HG03575 (cell line): ENCODE measurements at regions not wholly inside any gene's neighbourhood (a gene's known extent, or its start where the extent isn't known, plus 50 kb on each side); places are given as distances from the start of the nearest gene placed in this dataset.
"Not testable (repeated sequence)": the region's sequence is repeated elsewhere in the genome, so short reads cannot be mapped to it uniquely, and the experiment has no call there.

ENCODE experiments used
- ATAC-seq: cut with Tn5 transposase; IDR thresholded peaks from one replicate; pipeline ENCODE4 v1.9.1; 2021; ENCODE audit not compliant: unreplicated experiment, insufficient number of reproducible peaks, low FRiP score; ENCODE audit errors: extremely low read depth

DNA sequence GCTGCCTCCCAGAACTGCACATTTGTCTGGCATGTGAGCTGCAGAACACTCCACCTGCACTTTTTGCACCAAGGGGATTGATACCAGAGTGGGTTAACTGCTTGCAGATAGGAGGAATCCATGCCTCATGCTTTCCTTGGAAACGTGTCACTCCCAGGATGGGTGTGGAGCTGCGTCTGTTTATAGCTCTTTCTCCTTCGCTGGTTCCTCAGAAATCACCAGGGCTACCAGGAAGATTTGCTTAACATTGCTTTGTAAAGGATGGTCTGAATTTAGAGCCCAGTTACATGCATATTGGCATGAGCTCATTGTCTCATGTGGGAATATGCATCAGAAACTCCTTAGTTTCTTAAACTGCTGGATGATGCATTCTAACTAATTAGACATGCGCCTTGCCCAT lies 234.6 kb downstream of the GADD45G start:
- no peak for ATAC-seq

GRCh38 chr9:89839952-89840351 lies 235.1 kb downstream of the GADD45G start:
- no peak for ATAC-seq

GRCh38 chr9:89841456-89841855 lies 236.6 kb downstream of the GADD45G start:
- no peak for ATAC-seq

- ATAC-seq, result no peak
Observed at GRCh38 chr9:89842267-89842768, 237.5 kb downstream of the GADD45G start.

DNA sequence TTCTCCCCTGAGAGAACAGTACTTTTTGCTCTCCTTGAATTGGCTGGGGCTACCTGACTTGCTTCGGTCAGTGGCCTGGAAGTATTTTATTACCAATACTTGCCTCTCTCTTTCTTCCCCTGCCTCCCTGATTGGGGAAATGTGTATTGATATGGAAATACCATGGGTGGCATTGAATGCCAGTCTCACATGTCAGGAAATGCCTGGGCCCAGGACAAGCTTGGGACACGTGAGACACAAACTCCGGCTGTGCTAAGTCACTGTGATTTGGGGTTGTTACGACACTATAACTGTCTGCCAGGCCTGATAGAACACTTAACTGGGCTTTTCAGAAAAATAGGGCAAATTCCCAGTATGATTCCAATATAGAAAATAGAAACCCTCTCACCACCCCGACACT lies 238.3 kb downstream of the GADD45G start:
- no peak for ATAC-seq

- no peak for ATAC-seq
Observed at GRCh38 chr9:89843591-89843990, 238.8 kb downstream of the GADD45G start.

DNA sequence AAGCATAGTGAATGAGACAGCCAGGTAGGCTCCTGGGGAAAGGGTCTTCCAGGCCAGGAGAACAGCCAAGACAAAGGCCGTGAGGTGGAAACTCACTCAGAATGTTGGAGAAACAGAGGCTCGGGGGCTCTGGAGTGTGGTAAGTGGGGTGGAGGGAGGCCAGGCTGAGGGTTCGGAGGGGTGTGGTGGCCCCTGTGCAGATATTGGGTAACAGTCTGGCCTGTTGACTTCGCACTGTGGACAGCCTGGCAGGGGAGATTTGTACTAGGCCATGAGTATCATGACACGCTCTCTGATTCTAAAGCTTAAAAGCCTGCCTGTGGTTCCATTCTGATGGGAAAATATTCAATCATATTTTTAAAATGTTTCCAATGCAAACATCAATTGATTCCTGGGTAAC lies 239.3 kb downstream of the GADD45G start:
- ATAC-seq, result no peak

- no peak for ATAC-seq
Observed at GRCh38 chr9:89844535-89844934, 239.7 kb downstream of the GADD45G start.

DNA sequence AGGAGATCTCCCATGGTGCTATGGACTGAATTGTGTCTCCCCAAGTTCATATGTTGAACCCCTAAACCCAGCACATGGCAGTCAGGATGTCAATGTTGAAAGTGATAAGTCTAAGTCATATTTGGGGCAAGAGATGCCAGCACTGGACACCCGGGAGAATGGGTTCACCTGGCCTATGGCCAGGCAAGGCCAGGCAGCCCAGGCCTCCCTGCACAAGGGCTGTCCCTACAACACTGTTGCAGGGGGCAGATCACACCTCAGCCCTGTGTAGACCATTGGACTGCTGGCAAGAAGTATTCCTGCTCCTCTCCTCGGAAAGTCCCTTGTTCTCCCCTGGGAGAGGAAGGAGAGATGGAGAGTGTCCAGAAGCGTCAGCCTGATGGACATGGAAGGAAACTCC lies 240.5 kb downstream of the GADD45G start:
- no peak for ATAC-seq

GRCh38 chr9:89845862-89846261 lies 241.1 kb downstream of the GADD45G start:
- ATAC-seq, result no peak

DNA sequence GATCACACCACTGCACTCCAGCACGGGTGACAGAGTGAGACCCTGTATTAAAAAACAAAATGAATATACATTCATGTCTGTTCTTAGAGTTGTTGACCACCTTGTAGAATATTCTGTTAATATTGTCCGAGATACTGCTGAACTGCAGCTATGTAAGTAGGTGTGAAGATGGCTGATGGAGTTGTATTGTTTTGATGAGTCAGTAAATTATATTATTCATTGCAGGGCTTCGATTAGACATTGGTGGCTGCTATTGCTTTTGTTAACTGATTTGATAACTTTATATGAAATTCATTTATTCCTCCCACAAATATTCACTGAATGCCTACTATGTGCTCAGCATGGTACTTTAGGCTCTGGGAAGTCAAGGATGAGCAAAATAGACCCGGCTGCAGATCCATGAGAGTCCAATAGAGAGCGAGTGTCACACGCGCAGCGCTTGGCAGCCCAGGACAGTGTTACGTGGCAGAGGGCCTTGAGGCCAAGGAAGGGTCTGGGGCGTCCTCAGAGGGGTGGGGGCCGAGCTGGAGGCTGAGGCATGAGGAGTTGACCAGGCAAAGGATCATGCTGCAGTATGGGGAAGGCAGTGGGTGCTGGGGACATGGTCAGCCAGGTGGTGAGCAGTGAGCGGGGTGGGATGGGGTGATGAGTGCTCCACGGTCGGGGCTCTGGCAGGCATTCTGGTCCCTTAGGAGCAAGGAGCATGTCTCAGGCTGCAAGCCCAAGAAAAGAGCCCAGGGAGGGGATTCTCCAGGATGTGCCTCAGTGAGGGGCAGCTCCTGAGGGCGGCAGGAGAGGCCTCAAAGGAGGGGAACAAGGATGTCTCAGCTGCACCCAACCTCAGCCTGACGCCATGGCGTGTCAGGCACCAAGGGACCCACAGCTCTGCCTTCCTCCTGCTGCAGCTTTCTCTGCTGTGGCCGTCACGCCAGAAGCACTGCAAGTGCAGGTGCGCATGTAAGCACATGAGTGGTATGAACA lies 243.5 kb downstream of the GADD45G start:
- ATAC-seq, result no peak

DNA sequence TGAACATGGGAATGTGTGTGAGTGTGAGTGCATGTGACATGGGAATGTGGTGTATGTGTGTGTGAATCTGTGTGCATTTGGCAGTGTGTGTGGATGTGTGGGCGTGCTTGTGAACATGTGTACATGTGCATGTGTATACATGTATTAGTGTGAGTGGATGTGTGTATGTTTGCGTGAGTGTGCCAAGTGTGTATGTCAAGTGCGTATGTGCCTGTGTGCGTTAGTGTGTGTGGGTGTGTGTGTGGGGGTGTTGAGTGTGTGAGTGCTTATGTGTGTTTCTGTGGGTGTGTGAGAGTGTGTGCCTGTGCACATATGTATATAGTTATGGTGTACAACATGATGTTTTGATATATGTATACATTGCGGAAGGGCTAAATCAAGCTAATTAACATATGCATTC lies 244.3 kb downstream of the GADD45G start:
- no peak for ATAC-seq

GRCh38 chr9:89850153-89850552 lies 245.3 kb downstream of the GADD45G start:
- ATAC-seq, result no peak

- ATAC-seq, result no peak
Observed at GRCh38 chr9:89850631-89851325, 246.0 kb downstream of the GADD45G start.

DNA sequence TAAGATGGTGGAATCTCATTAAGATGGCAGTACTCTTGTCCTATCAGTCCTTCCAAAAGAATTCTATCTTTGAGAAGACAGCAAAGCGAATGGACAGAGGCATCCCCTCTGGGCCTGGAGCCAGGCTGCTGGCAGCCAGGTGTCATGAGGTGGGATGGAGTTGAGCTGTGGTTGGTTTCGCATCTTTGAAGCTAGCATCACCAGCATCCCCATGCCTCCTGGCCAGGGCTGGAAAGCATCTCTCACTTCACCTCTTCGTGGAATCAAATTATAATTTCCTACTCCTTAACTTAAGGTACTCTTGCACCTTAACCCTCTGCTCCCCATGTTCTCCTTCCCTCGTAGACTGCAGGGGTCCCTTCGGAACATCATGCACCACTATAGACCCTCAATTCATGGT lies 248.3 kb downstream of the GADD45G start:
- ATAC-seq, result no peak

DNA sequence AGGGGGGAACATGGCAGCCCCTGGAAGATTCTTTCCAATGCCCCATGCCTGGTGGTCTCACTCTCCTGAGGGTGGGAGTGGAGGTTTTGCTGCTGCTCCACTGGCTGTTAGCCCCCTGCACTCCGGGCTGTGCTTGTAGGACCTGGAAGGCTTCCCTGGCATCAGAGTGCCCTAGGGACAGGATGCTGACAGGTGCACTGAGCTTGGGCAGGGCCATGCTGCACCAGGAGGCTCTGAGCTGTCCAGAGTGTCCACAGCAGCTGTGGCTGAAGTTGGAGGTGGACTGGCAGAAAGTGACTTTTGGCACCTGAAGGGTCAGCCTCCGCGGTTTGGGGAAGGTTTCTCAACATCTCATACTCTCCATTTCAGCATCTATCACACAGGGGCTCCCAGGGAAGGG lies 249.1 kb downstream of the GADD45G start:
- ATAC-seq, result no peak

DNA sequence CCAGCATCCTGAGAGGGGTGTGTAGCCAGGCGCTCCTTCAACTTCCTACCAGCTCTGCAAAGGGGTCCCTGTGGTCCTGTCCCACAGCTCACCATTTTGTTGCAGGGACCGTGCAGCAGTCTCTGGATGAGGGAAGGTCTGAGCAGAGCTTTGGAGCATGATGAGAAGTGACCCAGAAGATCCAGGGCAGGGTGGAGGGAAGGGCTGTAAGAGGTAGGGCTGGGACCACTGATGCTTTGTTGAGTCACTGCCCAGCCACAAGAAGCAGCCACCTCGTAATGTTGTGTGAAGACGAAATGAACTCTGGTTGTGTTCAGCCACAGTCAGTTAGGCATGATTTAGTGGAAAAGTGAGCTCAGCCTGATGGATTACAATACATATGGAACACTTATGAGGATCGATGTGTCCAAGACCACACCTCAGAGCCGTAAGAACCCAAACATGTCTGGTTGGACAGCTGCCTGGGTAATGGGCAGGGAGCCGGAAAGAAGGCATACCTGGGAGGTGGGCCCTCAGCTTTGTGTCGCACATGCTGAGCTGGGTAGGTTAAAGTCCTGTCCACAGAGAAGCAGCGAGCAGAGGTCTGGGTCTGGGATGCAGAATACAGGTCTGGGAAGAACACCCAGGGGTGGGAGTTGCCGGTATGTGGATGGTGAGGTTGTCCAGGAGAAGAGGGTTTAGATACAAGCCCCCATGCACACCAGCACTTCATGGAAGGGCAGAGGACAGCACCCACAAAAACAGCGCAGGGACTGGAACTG lies 250.1 kb downstream of the GADD45G start:
- ATAC-seq, result no peak

DNA sequence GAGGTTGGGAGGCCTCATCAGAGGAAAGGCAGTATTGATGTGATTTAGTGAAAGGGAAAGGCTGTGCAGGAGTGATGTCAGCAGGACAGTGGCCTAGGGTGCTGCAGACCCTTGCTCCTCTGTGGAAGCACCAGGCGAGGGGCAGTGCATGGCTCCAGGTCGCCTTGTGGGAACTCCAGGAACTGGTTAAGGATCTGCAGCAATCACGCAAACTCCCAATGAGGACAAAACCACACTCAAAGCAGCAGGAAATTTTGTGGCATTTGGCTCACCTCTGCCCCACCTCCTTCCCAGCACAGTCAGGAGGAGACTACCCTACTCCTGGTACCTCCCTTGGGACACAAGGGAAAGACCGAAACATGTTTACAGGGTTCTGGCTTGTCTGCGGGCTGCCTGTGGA lies 251.5 kb downstream of the GADD45G start:
- ATAC-seq, result not testable (repeated sequence)

DNA sequence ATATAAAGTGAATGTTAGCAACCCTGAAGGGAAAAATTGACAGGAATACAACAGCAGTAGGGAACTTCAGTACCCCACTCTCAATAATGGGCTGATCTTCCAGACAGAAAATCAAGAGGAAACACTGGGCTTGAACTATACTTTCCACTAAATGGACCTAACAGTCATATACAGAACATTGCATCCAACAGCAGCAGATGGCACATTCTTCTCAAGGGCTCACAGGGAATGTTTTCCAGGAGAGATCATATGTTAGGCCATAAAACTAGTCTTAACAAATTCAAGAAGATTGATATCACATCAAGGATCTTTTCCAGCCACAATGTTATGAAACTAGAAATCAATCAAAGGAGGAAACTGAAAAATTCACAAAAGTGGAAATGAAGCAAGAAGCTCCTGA lies 252.1 kb downstream of the GADD45G start:
- not testable (repeated sequence) for ATAC-seq
